ENCODE measurements at regions not wholly inside any gene's neighbourhood (a gene's known extent, or its start where the extent isn't known, plus 50 kb on each side); places are given as distances from the start of the nearest gene placed in this dataset.

- no peak for TF ChIP-seq SOX5 (CRISPR knock-in tag; IDR thresholded peaks at IDR 0.05; ENCODE audit: borderline replicate concordance)
- no peak for TF ChIP-seq GLI4 (CRISPR knock-in tag; IDR thresholded peaks at IDR 0.05; ENCODE audit: borderline replicate concordance)
- TF ChIP-seq EP300 (IDR thresholded peaks at IDR 0.05; ENCODE audit: low read depth in 2 of 2, low read length in 2 of 2): no peak
- TF ChIP-seq EP300 (CRISPR knock-in tag; IDR thresholded peaks at IDR 0.05; ENCODE audit: borderline replicate concordance): no peak
- no peak for TF ChIP-seq CTCF (CRISPR knock-in tag; IDR thresholded peaks at IDR 0.05)
- TF ChIP-seq ZNF292 (CRISPR knock-in tag; IDR thresholded peaks at IDR 0.05; ENCODE audit: borderline replicate concordance, low read depth): no peak
Observed at GRCh38 chr9:75709698-75710097, 180.8 kb upstream of the PCSK5 start.
